ENCODE measurements at regions not wholly inside any gene's neighbourhood (a gene's known extent, or its start where the extent isn't known, plus 50 kb on each side); places are given as distances from the start of the nearest gene placed in this dataset.

- H3K4me3 ChIP-seq (ENCODE audit: control insufficient read depth, low read depth, low read length) = no peak overlapping the region
- no peak for DNase-seq (ENCODE audit: low read depth)
- TF ChIP-seq CTCF (IDR thresholded peaks at IDR 0.05; ENCODE audit: control insufficient read depth, insufficient read depth, low read depth, low read length, missing control alignments) = no peak
Measured at GRCh38 chr22:47283616-47284270, 521.3 kb downstream of the TBC1D22A start.

DNA sequence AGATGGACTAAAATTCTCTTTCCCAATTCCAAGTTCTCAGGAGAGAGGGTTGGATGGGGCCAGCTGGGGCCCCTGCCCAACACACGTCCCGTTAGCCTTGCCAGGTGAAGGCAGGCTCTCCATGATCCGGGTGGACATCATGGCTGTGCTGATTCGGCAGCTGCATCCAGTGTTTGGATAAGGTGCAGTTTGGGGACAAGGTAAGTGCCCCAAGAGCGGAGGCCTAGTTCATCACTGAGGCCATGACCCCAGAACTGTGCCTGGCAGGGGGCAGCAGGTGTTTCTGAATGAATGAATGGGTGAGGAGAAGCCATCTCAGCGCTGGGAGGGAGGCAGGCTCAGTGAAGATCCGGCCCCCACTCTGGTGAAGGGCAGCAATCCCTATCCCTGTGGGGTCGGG is 520.4 kb downstream of the TBC1D22A start:
- no peak overlapping the region for H3K4me3 ChIP-seq (ENCODE audit: control insufficient read depth, low read depth, low read length)
- DNase-seq (ENCODE audit: low read depth) = no peak
- no peak for TF ChIP-seq CTCF (IDR thresholded peaks at IDR 0.05; ENCODE audit: control insufficient read depth, insufficient read depth, low read depth, low read length, missing control alignments)

GRCh38 chr22:47282366-47282765 is 519.9 kb downstream of the TBC1D22A start:
- DNase-seq (ENCODE audit: low read depth) = no peak
- no peak overlapping the region for H3K4me3 ChIP-seq (ENCODE audit: control insufficient read depth, low read depth, low read length)
- no peak for TF ChIP-seq CTCF (IDR thresholded peaks at IDR 0.05; ENCODE audit: control insufficient read depth, insufficient read depth, low read depth, low read length, missing control alignments)

GRCh38 chr22:47281126-47282106 is 519.0 kb downstream of the TBC1D22A start:
- no peak for TF ChIP-seq CTCF (IDR thresholded peaks at IDR 0.05; ENCODE audit: control insufficient read depth, insufficient read depth, low read depth, low read length, missing control alignments)
- peak; percentile 4 for DNase-seq (ENCODE audit: low read depth)
- no peak overlapping the region for H3K4me3 ChIP-seq (ENCODE audit: control insufficient read depth, low read depth, low read length)

DNA sequence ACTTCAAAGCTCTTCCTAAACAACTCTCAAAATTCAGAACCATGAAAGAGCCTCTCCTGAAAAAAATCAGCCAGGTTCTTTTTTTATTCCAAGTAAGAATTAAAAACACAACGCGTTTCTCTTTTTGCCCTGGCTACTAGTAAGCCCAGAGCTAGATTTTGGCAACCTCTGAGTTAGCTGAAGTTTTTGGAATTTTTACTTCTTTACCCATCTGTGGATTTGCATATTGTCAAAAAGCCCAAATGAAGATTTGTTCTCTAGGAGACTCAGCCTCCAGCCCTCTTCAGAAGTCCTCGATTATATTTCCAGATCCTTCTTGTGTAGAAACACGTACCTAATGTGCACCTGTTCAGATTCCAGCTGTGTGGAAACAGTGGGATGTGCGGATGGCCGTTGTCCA is 517.9 kb downstream of the TBC1D22A start:
- no peak overlapping the region for H3K4me3 ChIP-seq (ENCODE audit: control insufficient read depth, low read depth, low read length)
- DNase-seq (ENCODE audit: low read depth) = no peak
- no peak for TF ChIP-seq CTCF (IDR thresholded peaks at IDR 0.05; ENCODE audit: control insufficient read depth, insufficient read depth, low read depth, low read length, missing control alignments)

DNA sequence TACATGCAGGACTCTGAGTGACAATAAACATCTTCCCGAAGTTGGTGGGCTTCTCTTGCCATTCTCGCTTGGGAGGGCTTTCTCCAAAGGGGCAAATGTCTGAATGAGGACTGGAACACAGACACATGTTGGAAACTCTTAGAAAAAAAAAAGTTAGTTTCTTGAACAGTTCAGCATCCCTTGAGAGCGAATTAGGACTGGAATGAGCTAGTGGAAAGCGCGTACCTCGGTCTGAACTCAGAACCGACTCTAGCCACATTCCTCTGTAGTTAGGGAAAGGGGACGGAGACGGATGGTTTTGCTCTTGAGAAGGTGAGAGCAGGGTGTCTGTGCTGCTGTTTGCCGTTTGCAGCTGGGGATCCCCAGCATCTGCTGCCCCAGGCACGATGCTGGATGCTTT is 517.3 kb downstream of the TBC1D22A start:
- H3K4me3 ChIP-seq (ENCODE audit: control insufficient read depth, low read depth, low read length) = no peak overlapping the region
- DNase-seq (ENCODE audit: low read depth) = no peak
- no peak for TF ChIP-seq CTCF (IDR thresholded peaks at IDR 0.05; ENCODE audit: control insufficient read depth, insufficient read depth, low read depth, low read length, missing control alignments)

Measured in AG09309 (cell line).